Astrocyte of the spinal cord (primary cell): ENCODE measurements at regions not wholly inside any gene's neighbourhood (a gene's known extent, or its start where the extent isn't known, plus 50 kb on each side); places are given as distances from the start of the nearest gene placed in this dataset.

Experiments
- DNase-seq: peaks from one replicate; pipeline ENCODE4 v3.0.0; 2011; ENCODE audit warnings: low read depth, low spot score
- H3K4me3 ChIP-seq: 2 replicates; pipeline ENCODE4 v1.5.1; 2011; ENCODE audit warnings: low read depth, mild to moderate bottlenecking, low read length, moderate library complexity
- in situ Hi-C: cut with HindIII; loops from 2 replicates; pipeline ENCODE4 v1.10.0; 2017; ENCODE audit warnings: low sequenced_read_pairs
- TF ChIP-seq, protein P1 (sequence below): IDR thresholded peaks from 2 replicates; pipeline ENCODE4 v1.5.1; 2012; ENCODE audit warnings: low read depth, mild to moderate bottlenecking, low read length, inconsistent platforms

DNA sequence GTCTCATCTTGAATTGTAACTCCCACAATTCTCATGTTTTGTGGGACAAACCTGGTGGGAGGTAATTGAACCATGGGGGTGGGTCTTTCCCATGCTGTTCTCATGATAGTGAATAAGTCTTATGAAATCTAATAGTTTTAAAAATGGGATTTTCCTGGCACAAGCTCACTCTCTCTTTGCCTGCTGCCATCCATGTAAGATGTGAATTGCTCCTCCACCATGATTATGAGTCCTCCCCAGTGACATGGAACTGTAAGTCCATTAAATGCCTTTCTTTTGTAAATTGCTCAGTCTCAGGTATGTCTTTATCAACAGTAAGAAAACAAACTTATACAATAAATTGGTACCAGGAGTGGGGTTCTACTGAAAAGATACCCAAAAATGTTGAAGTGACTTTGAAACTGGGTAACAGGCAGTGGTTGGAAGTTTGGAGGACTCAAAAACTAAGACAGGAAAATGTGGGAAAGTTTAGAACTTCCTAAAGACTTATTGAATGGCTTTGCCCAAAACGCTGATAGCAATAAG is 601.4 kb downstream of the ZEB2 start:
- in situ Hi-C loops: no loop called here

DNA sequence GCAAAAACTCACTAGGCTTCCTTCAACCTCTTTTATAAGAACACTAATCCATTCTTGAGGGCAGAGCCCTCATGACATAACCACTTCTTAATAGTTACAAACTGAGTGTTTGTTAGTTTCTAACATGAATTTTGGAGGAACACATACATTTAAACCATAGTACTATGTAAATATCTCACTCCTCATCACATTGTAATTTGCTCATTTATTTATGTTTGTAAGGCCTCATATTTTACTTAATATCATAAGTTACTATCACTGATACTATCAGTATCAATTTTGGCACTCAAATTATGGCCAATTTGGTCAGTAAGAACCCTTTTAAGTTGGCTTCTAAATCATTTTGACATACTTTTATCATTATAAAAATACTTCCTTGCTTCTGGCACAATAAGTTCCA is 603.1 kb downstream of the ZEB2 start:
- no peak for DNase-seq
- H3K4me3 ChIP-seq: no peak overlapping the region
- TF ChIP-seq, protein P1, sequence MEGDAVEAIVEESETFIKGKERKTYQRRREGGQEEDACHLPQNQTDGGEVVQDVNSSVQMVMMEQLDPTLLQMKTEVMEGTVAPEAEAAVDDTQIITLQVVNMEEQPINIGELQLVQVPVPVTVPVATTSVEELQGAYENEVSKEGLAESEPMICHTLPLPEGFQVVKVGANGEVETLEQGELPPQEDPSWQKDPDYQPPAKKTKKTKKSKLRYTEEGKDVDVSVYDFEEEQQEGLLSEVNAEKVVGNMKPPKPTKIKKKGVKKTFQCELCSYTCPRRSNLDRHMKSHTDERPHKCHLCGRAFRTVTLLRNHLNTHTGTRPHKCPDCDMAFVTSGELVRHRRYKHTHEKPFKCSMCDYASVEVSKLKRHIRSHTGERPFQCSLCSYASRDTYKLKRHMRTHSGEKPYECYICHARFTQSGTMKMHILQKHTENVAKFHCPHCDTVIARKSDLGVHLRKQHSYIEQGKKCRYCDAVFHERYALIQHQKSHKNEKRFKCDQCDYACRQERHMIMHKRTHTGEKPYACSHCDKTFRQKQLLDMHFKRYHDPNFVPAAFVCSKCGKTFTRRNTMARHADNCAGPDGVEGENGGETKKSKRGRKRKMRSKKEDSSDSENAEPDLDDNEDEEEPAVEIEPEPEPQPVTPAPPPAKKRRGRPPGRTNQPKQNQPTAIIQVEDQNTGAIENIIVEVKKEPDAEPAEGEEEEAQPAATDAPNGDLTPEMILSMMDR: no peak
- in situ Hi-C loops: no loop called here

More for the DNA sequence above, 601.4 kb downstream of the ZEB2 start:
- TF ChIP-seq, protein P1: no peak
- no peak for DNase-seq
- no peak overlapping the region for H3K4me3 ChIP-seq

DNA sequence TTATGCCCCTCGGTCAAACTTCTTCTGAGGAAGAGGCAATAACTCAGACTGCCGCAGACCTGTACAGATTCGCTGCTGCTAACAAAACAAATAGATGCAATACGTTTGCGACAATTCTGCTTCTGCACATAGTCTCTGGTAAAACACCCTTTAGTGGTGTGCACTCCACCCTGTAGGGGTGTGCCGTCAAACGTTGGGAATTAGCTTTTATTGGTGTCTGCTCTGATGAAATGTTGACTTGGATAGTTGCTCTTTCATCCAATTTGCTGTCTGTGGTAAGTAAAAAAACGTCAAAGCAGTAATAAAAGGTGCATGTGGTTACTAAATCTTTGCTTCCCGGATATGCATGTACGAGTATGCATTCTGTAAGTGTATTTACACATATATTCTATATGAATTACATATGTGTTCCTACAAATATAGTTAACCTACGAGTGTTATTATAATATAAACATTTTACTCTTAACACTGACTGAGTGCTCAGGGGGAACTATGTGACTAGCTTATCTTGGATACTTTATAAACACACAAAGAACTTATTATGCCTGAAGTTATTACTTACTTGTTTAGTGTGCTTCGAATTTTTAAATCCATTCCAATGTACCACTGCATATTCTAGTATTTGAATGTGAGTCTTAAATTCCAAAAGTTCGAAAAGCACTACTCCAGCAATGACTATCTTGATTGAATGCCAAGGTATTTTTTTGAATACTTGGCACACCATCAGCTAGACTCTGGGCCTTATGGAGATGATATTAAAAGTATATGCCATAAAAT is 610.2 kb downstream of the ZEB2 start:
- no peak for DNase-seq
- TF ChIP-seq, protein P1: no peak
- in situ Hi-C loops: no loop called here
- H3K4me3 ChIP-seq: no peak overlapping the region

DNA sequence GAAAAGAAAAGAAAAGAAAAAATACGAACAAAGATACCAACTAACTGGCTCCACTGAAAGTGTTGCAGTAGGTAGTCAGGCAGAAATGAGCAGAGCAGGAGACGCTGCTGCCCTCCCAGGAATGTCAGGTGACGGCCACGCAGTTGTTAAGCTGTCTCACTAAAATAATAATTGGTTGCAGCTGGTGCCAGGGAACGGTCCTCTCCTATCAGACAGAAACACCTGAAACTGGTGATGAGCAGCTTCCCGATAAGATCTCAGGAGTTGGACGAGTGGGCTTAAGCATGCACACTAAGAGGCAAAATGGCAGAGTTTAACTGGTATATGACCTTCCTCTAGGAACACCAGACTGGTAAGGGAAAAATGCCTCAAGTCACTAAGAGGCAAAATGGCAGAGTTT is 611.1 kb downstream of the ZEB2 start:
- TF ChIP-seq, protein P1: no peak
- in situ Hi-C loops: no loop called here
- H3K4me3 ChIP-seq: no peak overlapping the region

DNA sequence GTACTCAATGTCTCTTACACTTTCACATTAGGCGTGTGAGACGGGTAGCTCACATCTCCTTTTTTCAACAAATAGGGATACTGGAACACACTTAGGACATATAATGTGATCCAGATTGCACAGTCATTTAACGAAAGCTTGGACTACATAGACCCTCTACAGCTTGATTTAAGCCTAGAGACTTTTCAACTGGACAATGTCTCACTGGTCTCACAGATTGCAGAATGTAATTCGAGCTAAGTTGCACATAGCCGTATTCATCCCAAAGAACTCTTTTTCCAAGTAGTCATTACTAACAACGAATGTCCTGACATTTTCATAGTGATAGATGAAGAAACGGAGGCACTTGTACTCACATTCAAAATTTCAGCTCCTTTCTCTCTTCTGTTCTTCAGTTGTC is 612.1 kb downstream of the ZEB2 start:
- no peak overlapping the region for H3K4me3 ChIP-seq
- no peak for DNase-seq
- in situ Hi-C loops: no loop called here
- TF ChIP-seq, protein P1: no peak

More for the DNA sequence above, 611.1 kb downstream of the ZEB2 start:
- no peak for DNase-seq

DNA sequence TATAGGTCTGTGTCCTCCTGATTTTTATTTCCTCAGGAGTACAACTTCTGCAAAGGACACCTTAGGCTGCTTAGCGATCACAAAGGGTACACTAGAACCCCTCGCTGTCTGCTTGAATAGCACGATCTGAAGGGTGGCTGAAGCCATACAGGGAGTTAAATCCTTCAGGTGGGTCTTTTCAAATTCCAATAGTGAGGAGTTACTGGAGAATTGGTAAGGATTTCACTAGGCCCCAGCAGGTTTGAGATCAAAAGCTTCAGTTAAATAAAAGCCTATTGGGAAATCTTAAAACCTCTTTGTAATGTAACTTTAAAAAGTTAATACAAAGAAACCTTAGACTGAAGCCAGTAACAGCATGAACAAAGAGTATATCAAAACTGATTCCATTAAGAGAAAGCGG is 613.1 kb downstream of the ZEB2 start:
- TF ChIP-seq, protein P1: no peak
- no peak for DNase-seq
- in situ Hi-C loops: no loop called here
- H3K4me3 ChIP-seq: no peak overlapping the region
